Neuronal stem cell (in vitro differentiated cells): ENCODE measurements at regions not wholly inside any gene's neighbourhood (a gene's known extent, or its start where the extent isn't known, plus 50 kb on each side); places are given as distances from the start of the nearest gene placed in this dataset.

Source experiments
- DNase-seq: peaks from one replicate; pipeline ENCODE4 v3.0.0-alpha.2; 2013; ENCODE audit warnings: low spot score
- H2AFZ ChIP-seq: one replicate; pipeline ENCODE4 v1.6.1; 2013; ENCODE audit warnings: mild to moderate bottlenecking, low read length, inconsistent platforms
- H2AK5ac ChIP-seq: 2 replicates; pipeline ENCODE4 v1.6.1; 2013; ENCODE audit warnings: low read depth, mild to moderate bottlenecking, inconsistent platforms, low read length, moderate library complexity, mixed read lengths
- H2BK120ac ChIP-seq: 2 replicates; pipeline ENCODE4 v1.6.1; 2013; ENCODE audit warnings: low read depth, mild to moderate bottlenecking, inconsistent platforms, low read length, moderate library complexity, mixed read lengths
- H2BK12ac ChIP-seq: one replicate; pipeline ENCODE4 v1.6.1; 2013; ENCODE audit warnings: low read length, inconsistent platforms
- H2BK15ac ChIP-seq: 2 replicates; pipeline ENCODE4 v1.6.1; 2013; ENCODE audit warnings: mild to moderate bottlenecking, low read length, inconsistent platforms, mixed read lengths
- H2BK5ac ChIP-seq: one replicate; pipeline ENCODE4 v1.6.1; 2013; ENCODE audit warnings: inconsistent platforms, mild to moderate bottlenecking, low read length, moderate library complexity
- H3K14ac ChIP-seq: one replicate; pipeline ENCODE4 v1.6.1; 2013; ENCODE audit warnings: low read length, inconsistent platforms
- H3K18ac ChIP-seq: 2 replicates; pipeline ENCODE4 v1.6.1; 2013; ENCODE audit warnings: low read length, inconsistent platforms
- H3K23ac ChIP-seq: 2 replicates; pipeline ENCODE4 v1.6.1; 2013; ENCODE audit warnings: low read depth, mild to moderate bottlenecking, mixed read lengths, low read length, inconsistent platforms; ENCODE audit not compliant: poor library complexity
- H3K27ac ChIP-seq: replicated peaks from 3 replicates; pipeline ENCODE4 v1.5.1; 2013; ENCODE audit warnings: low read length, inconsistent platforms
- H3K27me3 ChIP-seq, 3 experiments: 2 replicates each; pipeline ENCODE4 v1.6.1; 2013; ENCODE audit warnings: low read length in 3 of 3, mild to moderate bottlenecking in 2 of 3, inconsistent platforms in 1 of 3, low read depth in 1 of 3, mixed read lengths in 1 of 3, moderate library complexity in 1 of 3; ENCODE audit not compliant: control insufficient read depth in 3 of 3, insufficient read depth in 3 of 3
- H3K36me3 ChIP-seq, 2 donors: replicated peaks in 1 of 2; 2 replicates each; pipeline ENCODE4 v1.6.1; 2013; ENCODE audit warnings: low read length in 2 of 2; ENCODE audit not compliant: control insufficient read depth in 2 of 2, insufficient read depth in 2 of 2
- H3K4ac ChIP-seq: 2 replicates; pipeline ENCODE4 v1.6.1; 2013; ENCODE audit warnings: inconsistent platforms, mild to moderate bottlenecking, low read length, moderate library complexity
- H3K4me1 ChIP-seq, 2 donors: 1 replicate in 1 of 2; 2 replicates in 1 of 2; pipeline ENCODE4 v1.6.1; 2013; ENCODE audit warnings: low read length in 2 of 2, low read depth in 1 of 2; ENCODE audit not compliant: control insufficient read depth in 2 of 2, insufficient read depth in 1 of 2
- H3K4me2 ChIP-seq: one replicate; pipeline ENCODE4 v1.6.1; 2013; ENCODE audit warnings: mild to moderate bottlenecking, low read length, inconsistent platforms; ENCODE audit not compliant: insufficient read depth, poor library complexity, severe bottlenecking
- H3K4me3 ChIP-seq, 2 donors: 2 replicates each; pipeline ENCODE4 v1.5.1; 2013; ENCODE audit warnings: low read length in 2 of 2, mild to moderate bottlenecking in 2 of 2, inconsistent platforms in 1 of 2, moderate library complexity in 1 of 2
- H3K79me1 ChIP-seq: one replicate; pipeline ENCODE4 v1.6.1; 2013; ENCODE audit warnings: low read depth, mild to moderate bottlenecking, inconsistent platforms, low read length, moderate library complexity
- H3K9ac ChIP-seq: one replicate; pipeline ENCODE4 v1.6.1; 2013; ENCODE audit warnings: mild to moderate bottlenecking, low read depth, low read length, inconsistent platforms; ENCODE audit not compliant: poor library complexity
- H3K9me3 ChIP-seq, 2 donors: replicated peaks in 1 of 2; 2 replicates each; pipeline versions ENCODE3 to v1.6.1; 2013; ENCODE audit warnings: low read length in 2 of 2, mild to moderate bottlenecking in 2 of 2, inconsistent platforms in 1 of 2, low read depth in 1 of 2, mixed read lengths in 1 of 2, moderate library complexity in 1 of 2; ENCODE audit not compliant: control insufficient read depth in 2 of 2, insufficient read depth in 1 of 2
- H4K8ac ChIP-seq: one replicate; pipeline ENCODE4 v1.6.1; 2013; ENCODE audit warnings: low read depth, mild to moderate bottlenecking, inconsistent platforms, low read length, moderate library complexity
- H4K91ac ChIP-seq: one replicate; pipeline ENCODE4 v1.6.1; 2013; ENCODE audit warnings: low read length, low read depth, mild to moderate bottlenecking, inconsistent platforms; ENCODE audit not compliant: poor library complexity
- WGBS, 2 donors: extraction: QIAGEN DNeasy Blood & Tissue Kit; methylation state at CpG; one replicate each; pipeline ENCODE4 v1.1.7; 2013; ENCODE audit warnings: missing lambda C conversion rate in 2 of 2, mixed read lengths in 1 of 2; ENCODE audit not compliant: insufficient read length in 2 of 2, insufficient replicate concordance in 1 of 2; ENCODE audit errors: extremely low coverage in 2 of 2; 5-methylcytosine and 5-hydroxymethylcytosine counted together

DNA sequence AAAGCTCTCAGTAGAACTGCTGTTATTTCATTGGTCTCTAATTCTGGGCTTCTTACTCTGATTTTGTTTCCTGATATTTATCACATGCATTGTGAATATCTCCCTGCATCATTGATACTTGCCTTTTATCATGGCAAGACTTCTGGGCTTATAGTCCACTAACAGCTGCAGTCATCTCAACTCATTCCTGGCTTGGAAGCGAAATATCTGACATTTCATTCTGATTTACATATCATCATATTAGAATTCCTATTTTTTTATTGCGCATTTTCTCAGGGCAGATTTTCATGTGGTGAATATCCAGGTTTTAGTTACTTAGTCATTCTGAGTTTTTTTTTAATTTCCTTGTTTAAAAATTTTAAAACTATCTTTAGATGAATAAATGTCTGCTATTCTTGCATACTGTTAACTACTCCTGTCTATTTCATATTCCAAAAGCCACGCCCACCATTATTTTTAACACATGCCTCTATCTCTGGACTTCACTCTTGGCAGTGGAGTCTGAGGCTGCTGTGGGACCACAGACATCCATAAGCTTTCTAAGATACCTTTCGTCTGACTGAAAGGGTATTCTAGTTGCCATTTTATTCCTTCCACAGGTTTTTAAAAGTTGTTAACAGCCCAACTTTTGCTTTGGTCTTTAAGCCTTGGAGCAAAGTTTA lies 164.5 kb downstream of the IRS1 start:
- Histone ChIP-seq H3K4me1 (no peaks in the 10 kb centered on the region), H3K36me3 (no peaks in the 10 kb centered on the region), H3K18ac (no peak overlapping the region), H2AFZ (no peak overlapping the region), H3K4me2 (no peak overlapping the region), H3K27me3 (no peaks in the 10 kb centered on the region), H2BK5ac (no peak overlapping the region), H2BK12ac (no peak overlapping the region), H4K91ac (no peak overlapping the region), H2BK120ac (no peak overlapping the region), H2AK5ac (no peak overlapping the region), H3K4me3 (no peak overlapping the region), H3K79me1 (no peaks in the 10 kb centered on the region), H3K23ac (no peak overlapping the region), H3K9ac (no peak overlapping the region), H2BK15ac (no peak overlapping the region), H3K14ac (no peak overlapping the region), H3K4ac (no peak overlapping the region), H4K8ac (no peak overlapping the region), H3K9me3 (peaks cover 3 to 5% of the 10 kb centered on the region in 2 donors), H3K27ac (no peak overlapping the region)
- no CpG with 5 or more reads among the region's 4 CpGs for WGBS, 2 donors
- DNase-seq: no peak

- no peak overlapping the region for H2BK12ac ChIP-seq
- no peak overlapping the region for H3K4me3 ChIP-seq
- peaks cover 0 to 2% of the 10 kb centered on the region in 2 donors for H3K9me3 ChIP-seq
- no peak overlapping the region for H4K8ac ChIP-seq
- no peak overlapping the region for H3K23ac ChIP-seq
- no peaks in the 10 kb centered on the region for H3K79me1 ChIP-seq
- H3K4me1 ChIP-seq: no peaks in the 10 kb centered on the region
- H2BK120ac ChIP-seq: no peak overlapping the region
- H2BK15ac ChIP-seq: no peak overlapping the region
- no peak overlapping the region for H3K27ac ChIP-seq
- H3K18ac ChIP-seq: no peak overlapping the region
- H2BK5ac ChIP-seq: no peak overlapping the region
- H3K4me2 ChIP-seq: no peak overlapping the region
- no peak overlapping the region for H3K14ac ChIP-seq
- no peak overlapping the region for H2AK5ac ChIP-seq
- WGBS, 2 donors: no CpG with 5 or more reads among the region's 6 CpGs
- H3K36me3 ChIP-seq: no peaks in the 10 kb centered on the region
- H3K9ac ChIP-seq: no peak overlapping the region
- H4K91ac ChIP-seq: no peak overlapping the region
- no peak overlapping the region for H2AFZ ChIP-seq
- no peaks in the 10 kb centered on the region for H3K27me3 ChIP-seq
- no peak for DNase-seq
- H3K4ac ChIP-seq: no peak overlapping the region
Measured at GRCh38 chr2:226631671-226632070, 167.9 kb downstream of the IRS1 start.

DNA sequence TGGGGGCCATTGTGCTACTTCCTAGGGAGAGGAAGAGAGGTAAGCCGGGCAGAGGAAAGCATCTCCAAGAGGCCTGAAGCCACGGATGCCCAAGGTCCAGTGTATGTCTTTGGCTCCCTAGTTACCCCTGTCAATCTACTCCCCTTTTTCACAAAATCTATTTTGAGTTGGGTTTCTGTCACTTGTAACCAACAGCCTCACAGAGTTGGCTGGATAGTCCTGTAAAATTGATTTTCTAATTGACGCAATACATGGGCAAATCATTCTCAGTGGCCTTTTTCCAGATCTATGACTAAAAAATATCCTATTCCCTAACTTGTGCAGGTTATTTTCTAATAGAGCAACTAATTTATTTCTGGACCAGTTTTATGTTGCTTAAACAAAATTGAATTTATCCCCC lies 168.4 kb downstream of the IRS1 start:
- DNase-seq: no peak
- H2BK120ac ChIP-seq: no peak overlapping the region
- no peak overlapping the region for H3K4ac ChIP-seq
- H2AK5ac ChIP-seq: no peak overlapping the region
- H3K79me1 ChIP-seq: no peaks in the 10 kb centered on the region
- no peaks in the 10 kb centered on the region for H3K27me3 ChIP-seq
- H3K18ac ChIP-seq: no peak overlapping the region
- no peak overlapping the region for H3K4me3 ChIP-seq
- no peak overlapping the region for H4K8ac ChIP-seq
- no peaks in the 10 kb centered on the region for H3K36me3 ChIP-seq
- H3K27ac ChIP-seq: no peak overlapping the region
- no peak overlapping the region for H2BK12ac ChIP-seq
- no peak overlapping the region for H4K91ac ChIP-seq
- peaks cover 0 to 2% of the 10 kb centered on the region in 2 donors for H3K9me3 ChIP-seq
- H2AFZ ChIP-seq: no peak overlapping the region
- H3K4me2 ChIP-seq: no peak overlapping the region
- no peaks in the 10 kb centered on the region for H3K4me1 ChIP-seq
- no peak overlapping the region for H3K9ac ChIP-seq
- H3K14ac ChIP-seq: no peak overlapping the region
- H2BK5ac ChIP-seq: no peak overlapping the region
- no peak overlapping the region for H2BK15ac ChIP-seq
- no peak overlapping the region for H3K23ac ChIP-seq
- no CpG with 5 or more reads among the region's 3 CpGs for WGBS, 2 donors

DNA sequence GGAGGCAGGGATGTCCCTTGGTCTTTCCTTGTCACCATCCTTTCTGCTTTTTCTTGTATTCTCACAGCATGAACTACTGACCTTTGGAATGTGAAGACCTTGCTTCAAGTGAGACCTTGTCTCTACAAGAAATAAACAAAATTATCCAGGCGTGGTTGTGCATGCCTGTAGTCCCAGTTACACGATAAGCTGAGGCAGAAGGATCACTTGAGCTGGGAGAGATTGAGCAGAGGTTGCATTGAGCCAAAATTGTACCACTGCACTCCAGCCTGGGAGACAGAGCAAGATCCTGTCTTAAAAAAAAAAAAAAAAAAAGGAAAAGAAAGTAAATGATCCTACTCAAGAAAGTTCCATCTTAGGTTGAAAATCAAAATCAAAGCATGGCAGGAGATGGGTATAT lies 173.7 kb downstream of the IRS1 start:
- Histone ChIP-seq H2BK15ac (no peak overlapping the region), H2BK5ac (no peak overlapping the region), H3K9me3 (peaks cover 2 to 4% of the 10 kb centered on the region in 2 donors), H4K8ac (no peak overlapping the region), H3K4me3 (no peak overlapping the region), H2BK12ac (no peak overlapping the region), H3K4me2 (no peak overlapping the region), H3K9ac (no peak overlapping the region), H3K23ac (no peak overlapping the region), H3K79me1 (no peaks in the 10 kb centered on the region), H3K27me3 (no peaks in the 10 kb centered on the region), H3K4me1 (no peaks in the 10 kb centered on the region), H2AK5ac (no peak overlapping the region), H3K27ac (no peak overlapping the region), H4K91ac (no peak overlapping the region), H3K4ac (no peak overlapping the region), H3K18ac (no peak overlapping the region), H3K36me3 (no peaks in the 10 kb centered on the region), H2BK120ac (no peak overlapping the region), H2AFZ (no peak overlapping the region), H3K14ac (no peak overlapping the region)
- no CpG with 5 or more reads among the region's 2 CpGs for WGBS, 2 donors
- DNase-seq: no peak
